Lower lobe of right lung (tissue), 2 donors: ENCODE measurements at regions not wholly inside any gene's neighbourhood (a gene's known extent, or its start where the extent isn't known, plus 50 kb on each side); places are given as distances from the start of the nearest gene placed in this dataset.

ENCODE experiments used
- ATAC-seq, 2 donors: fragments of 200-7000 bp; cut with Tn5 transposase; one replicate each; pipeline ENCODE4 v1.9.1; 2020 to 2022; ENCODE audit warnings: mild to moderate bottlenecking in 2 of 2, moderate library complexity in 2 of 2
- DNase-seq: peaks from one replicate; pipeline ENCODE4 v3.0.0-alpha.2; 2020
- H3K27ac ChIP-seq: fragments of 200-600 bp; one replicate; pipeline ENCODE4 v1.8.0; 2022
- H3K27me3 ChIP-seq: fragments of 200-600 bp; one replicate; pipeline ENCODE4 v1.8.0; 2022; ENCODE audit warnings: low read depth
- H3K36me3 ChIP-seq: fragments of 200-600 bp; one replicate; pipeline ENCODE4 v1.8.0; 2022; ENCODE audit warnings: mild to moderate bottlenecking
- H3K4me1 ChIP-seq: fragments of 200-600 bp; one replicate; pipeline ENCODE4 v1.8.0; 2022
- H3K4me3 ChIP-seq: fragments of 200-600 bp; one replicate; pipeline ENCODE4 v1.8.0; 2022; ENCODE audit warnings: mild to moderate bottlenecking
- H3K9me3 ChIP-seq: fragments of 200-600 bp; one replicate; pipeline ENCODE4 v1.8.0; 2022
- CTCF ChIP-seq: fragments of 200-600 bp; IDR thresholded peaks from one replicate; pipeline ENCODE4 v1.8.0; 2022; ENCODE audit warnings: antibody characterized with exemption, mild to moderate bottlenecking
- intact Hi-C: fragments of 100-400 bp; cut with DNase I; formaldehyde crosslinking; loops from one replicate; pipeline ENCODE4 v1.11.0; 2022
- donor health status: DM: no; HTN: yes; CAD: no; lungs with severe emphysema.

GRCh38 chr10:57482259-57482658 is 785.4 kb downstream of the IPMK start:
- no peaks in the 10 kb centered on the region for H3K9me3 ChIP-seq
- no peak for ATAC-seq
- H3K4me1 ChIP-seq = no peaks in the 10 kb centered on the region
- DNase-seq = no peak
- H3K36me3 ChIP-seq = no peaks in the 10 kb centered on the region
- H3K27ac ChIP-seq = no peak overlapping the region
- intact Hi-C loops = no loop called here
- TF ChIP-seq CTCF = no peak
- H3K4me3 ChIP-seq = no peak overlapping the region
- H3K27me3 ChIP-seq = no peaks in the 10 kb centered on the region

DNA sequence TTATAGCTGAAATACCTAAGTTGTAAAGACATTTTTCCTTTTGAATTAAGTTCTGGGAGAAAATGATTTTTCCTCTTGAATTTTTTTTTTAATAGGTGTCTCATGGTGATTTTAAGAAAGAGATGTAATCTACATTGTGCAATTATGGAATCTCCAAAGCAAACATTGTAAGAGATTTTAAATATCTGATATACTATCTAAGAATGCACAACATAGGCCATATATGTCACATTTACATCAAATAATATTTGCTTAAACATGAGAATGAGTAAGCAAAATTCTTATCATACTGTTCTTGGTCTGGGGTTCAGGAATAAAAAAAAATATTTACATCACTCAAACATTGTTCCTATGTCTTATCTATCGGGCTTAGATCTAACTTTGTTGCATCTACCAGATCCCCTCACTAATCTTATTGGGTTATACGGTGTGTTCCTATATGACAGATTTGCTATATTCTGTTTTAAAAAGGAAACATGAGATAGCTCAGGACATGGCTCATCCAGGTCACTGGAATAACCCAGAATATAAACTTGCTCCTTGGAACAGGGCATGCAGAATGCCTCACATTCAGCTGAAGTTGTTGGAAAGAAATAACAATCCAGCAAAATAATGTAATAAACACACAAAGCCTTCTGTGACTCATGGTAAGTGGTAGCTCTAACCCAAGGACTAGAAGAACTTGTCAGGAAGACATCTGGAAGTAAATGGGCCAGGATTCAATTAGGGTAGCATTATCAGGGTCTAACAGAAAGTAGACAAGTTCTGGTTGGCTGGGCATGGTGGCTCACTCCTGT is 794.7 kb downstream of the IPMK start:
- intact Hi-C loops = no loop called here
- DNase-seq (no peak), ATAC-seq (no peak)
- Histone ChIP-seq H3K9me3 (no peaks in the 10 kb centered on the region), H3K4me3 (no peak overlapping the region), H3K4me1 (no peaks in the 10 kb centered on the region), H3K36me3 (no peaks in the 10 kb centered on the region), H3K27me3 (no peaks in the 10 kb centered on the region), H3K27ac (no peak overlapping the region)
- TF ChIP-seq CTCF = no peak

GRCh38 chr10:57468894-57469432 is 798.7 kb downstream of the IPMK start:
- DNase-seq (no peak), ATAC-seq (no peak)
- no peaks in the 10 kb centered on the region for H3K27me3 ChIP-seq
- no peaks in the 10 kb centered on the region for H3K9me3 ChIP-seq
- no peaks in the 10 kb centered on the region for H3K36me3 ChIP-seq
- TF ChIP-seq CTCF = no peak
- H3K27ac ChIP-seq = no peak overlapping the region
- no peaks in the 10 kb centered on the region for H3K4me1 ChIP-seq
- H3K4me3 ChIP-seq = no peak overlapping the region
- intact Hi-C loops = no loop called here

DNA sequence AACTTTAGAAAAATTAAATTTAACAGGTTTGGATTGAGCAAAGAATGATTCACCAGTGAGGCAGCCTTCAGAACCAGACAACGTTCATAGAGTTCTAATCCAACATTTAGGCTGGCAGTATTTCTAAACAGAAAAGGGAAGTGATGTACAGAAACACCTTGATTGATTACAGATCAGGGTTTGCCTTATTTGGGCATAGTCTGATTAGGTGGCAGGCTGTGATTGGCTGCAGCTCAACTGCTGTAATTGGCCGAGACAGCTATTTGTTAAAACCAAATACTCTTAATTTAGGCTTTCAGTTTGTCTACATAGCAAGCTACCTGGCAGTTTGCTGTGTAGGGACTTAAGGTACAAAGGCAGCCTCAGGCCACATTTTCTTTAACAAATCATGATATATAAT is 802.5 kb downstream of the IPMK start:
- H3K27ac ChIP-seq = no peak overlapping the region
- no peak for DNase-seq
- H3K4me1 ChIP-seq = no peaks in the 10 kb centered on the region
- no peaks in the 10 kb centered on the region for H3K36me3 ChIP-seq
- no peaks in the 10 kb centered on the region for H3K27me3 ChIP-seq
- intact Hi-C loops = no loop called here
- ATAC-seq = no peak
- no peaks in the 10 kb centered on the region for H3K9me3 ChIP-seq
- H3K4me3 ChIP-seq = no peak overlapping the region
- TF ChIP-seq CTCF = no peak

DNA sequence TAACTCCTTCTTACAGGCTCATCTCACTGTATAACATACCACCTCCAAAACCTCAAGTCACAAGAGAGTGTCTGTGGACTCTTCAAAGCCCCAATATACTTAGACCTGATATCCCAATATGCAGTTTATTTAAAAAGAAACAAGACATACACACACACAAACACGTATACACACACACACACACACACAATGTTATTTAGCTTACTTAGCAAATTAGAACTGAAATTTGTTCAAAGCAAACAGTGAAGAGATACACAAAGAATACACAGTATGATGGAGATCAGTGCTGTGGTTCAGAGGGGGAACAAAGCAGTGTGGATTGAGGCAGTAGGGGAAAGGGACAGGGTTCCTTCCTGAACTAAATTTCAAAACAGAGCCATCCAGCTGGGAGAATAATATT is 807.2 kb downstream of the IPMK start:
- H3K9me3 ChIP-seq = no peaks in the 10 kb centered on the region
- no peak overlapping the region for H3K4me3 ChIP-seq
- H3K27me3 ChIP-seq = no peaks in the 10 kb centered on the region
- H3K27ac ChIP-seq = no peak overlapping the region
- no peak for ATAC-seq
- intact Hi-C loops = no loop called here
- TF ChIP-seq CTCF = no peak
- H3K36me3 ChIP-seq = no peaks in the 10 kb centered on the region
- no peaks in the 10 kb centered on the region for H3K4me1 ChIP-seq
- DNase-seq = no peak
